OCI-LY3 (cell line): ENCODE measurements at regions not wholly inside any gene's neighbourhood (a gene's known extent, or its start where the extent isn't known, plus 50 kb on each side); places are given as distances from the start of the nearest gene placed in this dataset.

Experiments
- H2AFZ ChIP-seq: fragments of 200-600, 300-600 bp; shearing (Covaris generic); 2 replicates; pipeline ENCODE4 v1.6.0; 2014; ENCODE audit warnings: antibody characterized with exemption, low read depth, low read length
- H3K27ac ChIP-seq: fragments of 200-600, 300-600 bp; sonication (generic); 2 replicates; pipeline ENCODE4 v1.5.1; 2014; ENCODE audit warnings: mild to moderate bottlenecking, low read length, moderate library complexity, mixed read lengths
- H3K27me3 ChIP-seq: fragments of 200-600, 300-600 bp; sonication (generic); 2 replicates; pipeline ENCODE4 v1.6.1; 2014; ENCODE audit warnings: low read depth, low read length, mixed read lengths
- H3K36me3 ChIP-seq: fragments of 200-600, 300-600 bp; sonication (generic); replicated peaks from 2 replicates; pipeline ENCODE3; 2014; ENCODE audit warnings: low read depth, low read length, mixed read lengths
- H3K4me1 ChIP-seq: fragments of 300-600, 200-600 bp; sonication (generic); 2 replicates; pipeline ENCODE4 v1.6.1; 2014; ENCODE audit warnings: low read length, mixed read lengths
- H3K4me2 ChIP-seq: fragments of 200-600, 300-600 bp; sonication (generic); 2 replicates; pipeline ENCODE4 v1.6.1; 2014; ENCODE audit warnings: low read length, mixed read lengths
- H3K4me3 ChIP-seq: fragments of 300-600, 200-600 bp; sonication (generic); 2 replicates; pipeline ENCODE4 v1.5.1; 2014; ENCODE audit warnings: antibody characterized with exemption, mild to moderate bottlenecking, low read length, moderate library complexity
- H3K79me2 ChIP-seq: fragments of 300-600, 200-600 bp; shearing (Covaris generic); 2 replicates; pipeline ENCODE4 v1.6.1; 2014; ENCODE audit warnings: mild to moderate bottlenecking, low read length, mixed read lengths
- H3K9ac ChIP-seq: fragments of 300-600, 200-600 bp; shearing (Covaris generic); 2 replicates; pipeline ENCODE4 v1.6.0; 2014; ENCODE audit warnings: mild to moderate bottlenecking, low read length, moderate library complexity
- H3K9me3 ChIP-seq: fragments of 200-600, 300-600 bp; shearing (Covaris generic); 2 replicates; pipeline ENCODE4 v1.6.1; 2014; ENCODE audit warnings: low read length, mixed read lengths; ENCODE audit not compliant: insufficient read depth
- H4K20me1 ChIP-seq: fragments of 200-600, 300-600 bp; sonication (generic); 2 replicates; pipeline ENCODE4 v1.6.1; 2016; ENCODE audit warnings: low read length, mixed read lengths; ENCODE audit not compliant: insufficient read depth
- EZH2phosphoT487 ChIP-seq: fragments of 200-600 bp; shearing (Covaris generic); IDR thresholded peaks from 2 replicates; pipeline ENCODE4 v1.6.1; 2018; ENCODE audit warnings: antibody characterized with exemption, mixed run types, low read depth
- TF ChIP-seq, protein P1 (sequence below): fragments of 200-600, 300-600 bp; sonication (generic); IDR thresholded peaks from 2 replicates; pipeline ENCODE4 v1.5.1; 2014; ENCODE audit warnings: antibody characterized with exemption, low read length, low read depth

- TF ChIP-seq, protein P1, sequence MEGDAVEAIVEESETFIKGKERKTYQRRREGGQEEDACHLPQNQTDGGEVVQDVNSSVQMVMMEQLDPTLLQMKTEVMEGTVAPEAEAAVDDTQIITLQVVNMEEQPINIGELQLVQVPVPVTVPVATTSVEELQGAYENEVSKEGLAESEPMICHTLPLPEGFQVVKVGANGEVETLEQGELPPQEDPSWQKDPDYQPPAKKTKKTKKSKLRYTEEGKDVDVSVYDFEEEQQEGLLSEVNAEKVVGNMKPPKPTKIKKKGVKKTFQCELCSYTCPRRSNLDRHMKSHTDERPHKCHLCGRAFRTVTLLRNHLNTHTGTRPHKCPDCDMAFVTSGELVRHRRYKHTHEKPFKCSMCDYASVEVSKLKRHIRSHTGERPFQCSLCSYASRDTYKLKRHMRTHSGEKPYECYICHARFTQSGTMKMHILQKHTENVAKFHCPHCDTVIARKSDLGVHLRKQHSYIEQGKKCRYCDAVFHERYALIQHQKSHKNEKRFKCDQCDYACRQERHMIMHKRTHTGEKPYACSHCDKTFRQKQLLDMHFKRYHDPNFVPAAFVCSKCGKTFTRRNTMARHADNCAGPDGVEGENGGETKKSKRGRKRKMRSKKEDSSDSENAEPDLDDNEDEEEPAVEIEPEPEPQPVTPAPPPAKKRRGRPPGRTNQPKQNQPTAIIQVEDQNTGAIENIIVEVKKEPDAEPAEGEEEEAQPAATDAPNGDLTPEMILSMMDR: no peak
- no peak for TF ChIP-seq EZH2phosphoT487
- Histone ChIP-seq H3K4me3 (no peak overlapping the region), H3K79me2 (no peaks in the 10 kb centered on the region), H3K27me3 (peaks cover 13% of the 10 kb centered on the region; the same call in 1 of the 2 replicates), H3K27ac (no peak overlapping the region), H4K20me1 (no peaks in the 10 kb centered on the region), H3K9me3 (no peaks in the 10 kb centered on the region), H2AFZ (no peak overlapping the region), H3K4me1 (no peaks in the 10 kb centered on the region), H3K9ac (no peak overlapping the region), H3K4me2 (no peak overlapping the region), H3K36me3 (no peaks in the 10 kb centered on the region)
Observed at GRCh38 chr13:30829833-30830637, 76.0 kb upstream of the MEDAG start.

- Histone ChIP-seq H3K9ac (no peak overlapping the region), H3K4me3 (no peak overlapping the region), H3K4me2 (no peak overlapping the region), H3K4me1 (no peaks in the 10 kb centered on the region), H3K27ac (no peak overlapping the region), H3K27me3 (peaks cover 16% of the 10 kb centered on the region; the same call in 1 of the 2 replicates), H4K20me1 (no peaks in the 10 kb centered on the region), H2AFZ (no peak overlapping the region), H3K36me3 (no peaks in the 10 kb centered on the region), H3K9me3 (no peaks in the 10 kb centered on the region), H3K79me2 (no peaks in the 10 kb centered on the region)
- TF ChIP-seq, protein P1: no peak
- TF ChIP-seq EZH2phosphoT487: no peak
Observed at GRCh38 chr13:30830638-30830965, 75.5 kb upstream of the MEDAG start.

DNA sequence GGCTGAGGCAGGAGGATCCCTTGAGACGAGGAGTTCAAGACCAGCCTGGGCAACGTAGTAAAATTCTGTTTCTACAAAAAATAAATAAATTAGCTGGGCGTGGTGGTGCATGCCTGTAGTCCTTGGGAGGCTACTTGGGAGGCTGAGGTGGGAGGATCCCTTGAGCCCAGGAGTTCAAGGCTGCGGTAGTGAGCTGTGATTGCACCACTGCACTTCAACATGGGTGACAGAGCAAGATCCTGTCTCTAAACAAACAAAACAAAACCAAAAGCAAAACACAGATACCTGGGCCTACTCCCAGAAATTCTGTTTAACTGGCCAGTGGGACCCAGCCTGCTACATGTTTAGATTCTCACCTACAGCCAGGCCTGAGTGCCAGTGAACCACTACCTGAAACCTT, 74.6 kb upstream of the MEDAG start:
- H3K9me3 ChIP-seq: no peaks in the 10 kb centered on the region
- no peaks in the 10 kb centered on the region for H3K36me3 ChIP-seq
- TF ChIP-seq EZH2phosphoT487: no peak
- TF ChIP-seq, protein P1: no peak
- H3K27ac ChIP-seq: no peak overlapping the region
- H3K4me2 ChIP-seq: no peak overlapping the region
- peaks cover 24% of the 10 kb centered on the region; the same call in 1 of the 2 replicates for H3K27me3 ChIP-seq
- no peak overlapping the region for H3K4me3 ChIP-seq
- H3K4me1 ChIP-seq: no peaks in the 10 kb centered on the region
- no peaks in the 10 kb centered on the region for H4K20me1 ChIP-seq
- no peak overlapping the region for H3K9ac ChIP-seq
- H2AFZ ChIP-seq: no peak overlapping the region
- no peaks in the 10 kb centered on the region for H3K79me2 ChIP-seq

GRCh38 chr13:30832377-30832776, 73.7 kb upstream of the MEDAG start:
- Histone ChIP-seq H3K27me3 (peaks cover 32% of the 10 kb centered on the region; the same call in 1 of the 2 replicates), H2AFZ (no peak overlapping the region), H4K20me1 (no peaks in the 10 kb centered on the region), H3K27ac (no peak overlapping the region), H3K79me2 (no peaks in the 10 kb centered on the region), H3K9me3 (no peaks in the 10 kb centered on the region), H3K4me3 (no peak overlapping the region), H3K4me2 (no peak overlapping the region), H3K36me3 (no peaks in the 10 kb centered on the region), H3K9ac (no peak overlapping the region), H3K4me1 (no peaks in the 10 kb centered on the region)
- TF ChIP-seq EZH2phosphoT487: no peak
- TF ChIP-seq, protein P1: no peak
